ENCODE measurements at regions not wholly inside any gene's neighbourhood (a gene's known extent, or its start where the extent isn't known, plus 50 kb on each side); places are given as distances from the start of the nearest gene placed in this dataset.

GRCh38 chr2:149902081-149902480 lies 314.5 kb upstream of the MMADHC start:
- POLR2A ChIA-PET, result no interaction called here
- no peak for DNase-seq (ENCODE audit: low read depth, low spot score)
- Histone ChIP-seq H3K36me3 (ENCODE audit: control insufficient read depth in 1 of 2, insufficient read depth in 2 of 2, low read length in 2 of 2) (no peaks in the 10 kb centered on the region), H2AFZ (ENCODE audit: low read depth, low read length, poor library complexity, severe bottlenecking) (no peak overlapping the region), H3K4me2 (ENCODE audit: low read length) (no peak overlapping the region), H3K9me3 (ENCODE audit: control insufficient read depth in 1 of 2, insufficient read depth in 1 of 2, low read depth in 1 of 2, low read length in 2 of 2) (no peaks in the 10 kb centered on the region), H3K79me2 (ENCODE audit: insufficient read depth, low read length) (no peaks in the 10 kb centered on the region), H3K27ac (ENCODE audit: low read depth, low read length) (no peak overlapping the region), H3K9ac (ENCODE audit: low read length) (no peak overlapping the region), H4K20me1 (ENCODE audit: insufficient read depth) (no peaks in the 10 kb centered on the region), H3K4me1 (ENCODE audit: control insufficient read depth in 1 of 2, insufficient read depth in 2 of 2, low read length in 2 of 2) (no peaks in the 10 kb centered on the region), H3K27me3 (ENCODE audit: insufficient read depth, low read length) (no peaks in the 10 kb centered on the region), H3K4me3 (replicated peaks in 1 of 2; ENCODE audit: low read depth in 1 of 2, low read length in 2 of 2) (no peak overlapping the region), H3K9me2 (ENCODE audit: insufficient read depth) (no peaks in the 10 kb centered on the region)
- intact Hi-C loops (cut with micrococcal nuclease), result no loop called here
- ATAC-seq, result no peak
- RAD21 ChIA-PET (ENCODE audit: low non-redundant PET in 1 of 2, low total read pairs in 2 of 2, uncharacterized antibody in 2 of 2, unreplicated experiment in 2 of 2), result no interaction called here
- BruUV-seq (replicated peaks), result no TSS peak
- TF ChIP-seq FOSL1 (IDR thresholded peaks at IDR 0.05; ENCODE audit: low read depth) (no peak), EZH2 (IDR thresholded peaks at IDR 0.05) (no peak), ZNF274 (IDR thresholded peaks at IDR 0.05; ENCODE audit: low read depth, low read length) (no peak), YY1 (IDR thresholded peaks at IDR 0.05; ENCODE audit: extremely low read depth, insufficient replicate concordance, low read depth, low read length) (no peak), EGR1 (IDR thresholded peaks at IDR 0.05; ENCODE audit: low read depth) (no peak), SP1 (IDR thresholded peaks at IDR 0.05; ENCODE audit: low read depth) (no peak), RAD21 (IDR thresholded peaks at IDR 0.05; ENCODE audit: low read depth) (no peak), ZFX (IDR thresholded peaks at IDR 0.05) (no peak)
- TF ChIP-seq, protein P1, sequence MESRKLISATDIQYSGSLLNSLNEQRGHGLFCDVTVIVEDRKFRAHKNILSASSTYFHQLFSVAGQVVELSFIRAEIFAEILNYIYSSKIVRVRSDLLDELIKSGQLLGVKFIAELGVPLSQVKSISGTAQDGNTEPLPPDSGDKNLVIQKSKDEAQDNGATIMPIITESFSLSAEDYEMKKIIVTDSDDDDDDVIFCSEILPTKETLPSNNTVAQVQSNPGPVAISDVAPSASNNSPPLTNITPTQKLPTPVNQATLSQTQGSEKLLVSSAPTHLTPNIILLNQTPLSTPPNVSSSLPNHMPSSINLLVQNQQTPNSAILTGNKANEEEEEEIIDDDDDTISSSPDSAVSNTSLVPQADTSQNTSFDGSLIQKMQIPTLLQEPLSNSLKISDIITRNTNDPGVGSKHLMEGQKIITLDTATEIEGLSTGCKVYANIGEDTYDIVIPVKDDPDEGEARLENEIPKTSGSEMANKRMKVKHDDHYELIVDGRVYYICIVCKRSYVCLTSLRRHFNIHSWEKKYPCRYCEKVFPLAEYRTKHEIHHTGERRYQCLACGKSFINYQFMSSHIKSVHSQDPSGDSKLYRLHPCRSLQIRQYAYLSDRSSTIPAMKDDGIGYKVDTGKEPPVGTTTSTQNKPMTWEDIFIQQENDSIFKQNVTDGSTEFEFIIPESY (IDR thresholded peaks at IDR 0.05; ENCODE audit: extremely low read depth, insufficient replicate concordance, low read length), result no peak
- CTCF ChIA-PET, result no interaction called here
